ENCODE measurements at regions not wholly inside any gene's neighbourhood (a gene's known extent, or its start where the extent isn't known, plus 50 kb on each side); places are given as distances from the start of the nearest gene placed in this dataset.

GRCh38 chr6:15952231-15953151 lies 176.4 kb upstream of the MYLIP start:
- intact Hi-C loops (cut with micrococcal nuclease; ENCODE audit: unreplicated experiment) (loop anchor here (2.0 to 5.0 kb wide), 3 partner anchors 52 to 180 kb away; no protein-coding TSS in a partner anchor), in situ Hi-C loops (cut with MboI) (no loop called here)
- DNase-seq (ENCODE audit: low read depth, low spot score) = no peak
- no peaks in the 10 kb centered on the region for H3K27me3 ChIP-seq (replicated peaks in 1 of 2; ENCODE audit: control insufficient read depth in 2 of 2, insufficient read depth in 2 of 2, low read length in 1 of 2)
- H3K27ac ChIP-seq (ENCODE audit: control insufficient read depth, insufficient read depth) = no peak overlapping the region
- SMC1A ChIA-PET (ENCODE audit: uncharacterized antibody, unreplicated experiment) = interaction anchor here (0.6 to 8.1 kb wide), 30 partner anchors 8 to 270 kb away, joined by 3 to 88 read pairs (median 5); partner anchors contain the start of gene MYLIP
- FAIRE-seq = no peak
- H3K9me3 ChIP-seq (replicated peaks; ENCODE audit: control insufficient read depth, insufficient read depth, low read length) = no peaks in the 10 kb centered on the region
- no peak overlapping the region for H3K4me3 ChIP-seq
- no TSS peak for BruUV-seq (replicated peaks)
- H3K79me2 ChIP-seq (ENCODE audit: control insufficient read depth, insufficient read depth, low read length) = no peaks in the 10 kb centered on the region
- H3K36me3 ChIP-seq (ENCODE audit: control insufficient read depth in 2 of 2, insufficient read depth in 2 of 2, low read length in 1 of 2) = no peaks in the 10 kb centered on the region
- peak; percentile 72 for ATAC-seq
- POLR2A ChIA-PET = interaction anchor here (0.7 to 2.5 kb wide), 7 partner anchors 9 to 175 kb away, joined by 3 to 13 read pairs (median 4); no protein-coding TSS in a partner anchor
- no peak overlapping the region for H3K9ac ChIP-seq (ENCODE audit: control insufficient read depth, insufficient read depth, low read length)
- H2AFZ ChIP-seq (ENCODE audit: control insufficient read depth, low read depth, low read length) = no peak overlapping the region
- RAD21 ChIA-PET (ENCODE audit: unreplicated experiment) = interaction anchor here (0.7 to 9.8 kb wide), 15 partner anchors 9 to 253 kb away, joined by 3 to 60 read pairs (median 5); no protein-coding TSS in a partner anchor
- CTCF ChIA-PET = interaction anchor here (0.8 to 2.4 kb wide), 12 partner anchors 18 to 270 kb away, joined by 3 to 10 read pairs (median 4); partner anchors contain the start of gene MYLIP
- no peaks in the 10 kb centered on the region for H4K20me1 ChIP-seq (ENCODE audit: control insufficient read depth, insufficient read depth)
- 72% methylated on average over 8 of the region's 8 CpGs for WGBS (ENCODE audit: insufficient coverage, insufficient replicate concordance, low lambda C conversion rate, missing lambda C conversion rate)
- no peak overlapping the region for H3K4me2 ChIP-seq (ENCODE audit: control insufficient read depth, insufficient read depth)
- peaks cover 23% of the 10 kb centered on the region for H3K4me1 ChIP-seq (ENCODE audit: control insufficient read depth, insufficient read depth, low read length)
- no peak for TF ChIP-seq HCFC1 (IDR thresholded peaks at IDR 0.05; ENCODE audit: low read length)
- TF ChIP-seq ATF7 (IDR thresholded peaks at IDR 0.05; ENCODE audit: low read depth) = peak; percentile 52; the same call in 1 of the 2 replicates
- no peak for TF ChIP-seq ETV6 (conservative IDR thresholded peaks at IDR 0.05 in 1 of 2, IDR thresholded peaks at IDR 0.05 in 1 of 2; ENCODE audit: borderline replicate concordance in 1 of 2, low read depth in 1 of 2)
- peak; percentile 93 for TF ChIP-seq GATAD2B (conservative IDR thresholded peaks at IDR 0.05; ENCODE audit: low read depth)
- peak; percentile 46; the same call in 1 of the 2 replicates for TF ChIP-seq MXI1 (IDR thresholded peaks at IDR 0.05; ENCODE audit: low read depth, low read length)
- peak; percentile 56; the same call in 1 of the 3 replicates for TF ChIP-seq POU2F2 (IDR thresholded peaks at IDR 0.05; ENCODE audit: borderline replicate concordance, low read depth, low read length)
- TF ChIP-seq, protein P1, sequence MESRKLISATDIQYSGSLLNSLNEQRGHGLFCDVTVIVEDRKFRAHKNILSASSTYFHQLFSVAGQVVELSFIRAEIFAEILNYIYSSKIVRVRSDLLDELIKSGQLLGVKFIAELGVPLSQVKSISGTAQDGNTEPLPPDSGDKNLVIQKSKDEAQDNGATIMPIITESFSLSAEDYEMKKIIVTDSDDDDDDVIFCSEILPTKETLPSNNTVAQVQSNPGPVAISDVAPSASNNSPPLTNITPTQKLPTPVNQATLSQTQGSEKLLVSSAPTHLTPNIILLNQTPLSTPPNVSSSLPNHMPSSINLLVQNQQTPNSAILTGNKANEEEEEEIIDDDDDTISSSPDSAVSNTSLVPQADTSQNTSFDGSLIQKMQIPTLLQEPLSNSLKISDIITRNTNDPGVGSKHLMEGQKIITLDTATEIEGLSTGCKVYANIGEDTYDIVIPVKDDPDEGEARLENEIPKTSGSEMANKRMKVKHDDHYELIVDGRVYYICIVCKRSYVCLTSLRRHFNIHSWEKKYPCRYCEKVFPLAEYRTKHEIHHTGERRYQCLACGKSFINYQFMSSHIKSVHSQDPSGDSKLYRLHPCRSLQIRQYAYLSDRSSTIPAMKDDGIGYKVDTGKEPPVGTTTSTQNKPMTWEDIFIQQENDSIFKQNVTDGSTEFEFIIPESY (IDR thresholded peaks at IDR 0.05) = no peak
- TF ChIP-seq PAX5 (IDR thresholded peaks at IDR 0.05; ENCODE audit: borderline replicate concordance, low read depth, low read length) = 0 out of 2 replicates have a peak, but pooled peaks have one; percentile 11
- TF ChIP-seq TARDBP (IDR thresholded peaks at IDR 0.05; ENCODE audit: borderline replicate concordance) = no peak
- TF ChIP-seq YBX1 (IDR thresholded peaks at IDR 0.05) = peak; percentile 89
- peak; percentile 89 for TF ChIP-seq MTA2 (IDR thresholded peaks at IDR 0.05; ENCODE audit: low read depth)
- TF ChIP-seq, protein P2, sequence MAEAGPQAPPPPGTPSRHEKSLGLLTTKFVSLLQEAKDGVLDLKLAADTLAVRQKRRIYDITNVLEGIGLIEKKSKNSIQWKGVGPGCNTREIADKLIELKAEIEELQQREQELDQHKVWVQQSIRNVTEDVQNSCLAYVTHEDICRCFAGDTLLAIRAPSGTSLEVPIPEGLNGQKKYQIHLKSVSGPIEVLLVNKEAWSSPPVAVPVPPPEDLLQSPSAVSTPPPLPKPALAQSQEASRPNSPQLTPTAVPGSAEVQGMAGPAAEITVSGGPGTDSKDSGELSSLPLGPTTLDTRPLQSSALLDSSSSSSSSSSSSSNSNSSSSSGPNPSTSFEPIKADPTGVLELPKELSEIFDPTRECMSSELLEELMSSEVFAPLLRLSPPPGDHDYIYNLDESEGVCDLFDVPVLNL (IDR thresholded peaks at IDR 0.05; ENCODE audit: low read depth, low read length) = no peak
- TF ChIP-seq BCL11A (IDR thresholded peaks at IDR 0.05; ENCODE audit: low read depth, low read length) = peak; percentile 52; the same call in 1 of the 2 replicates
- TF ChIP-seq NR2F1 (conservative IDR thresholded peaks at IDR 0.05) = peak; percentile 85
- TF ChIP-seq, protein P3, sequence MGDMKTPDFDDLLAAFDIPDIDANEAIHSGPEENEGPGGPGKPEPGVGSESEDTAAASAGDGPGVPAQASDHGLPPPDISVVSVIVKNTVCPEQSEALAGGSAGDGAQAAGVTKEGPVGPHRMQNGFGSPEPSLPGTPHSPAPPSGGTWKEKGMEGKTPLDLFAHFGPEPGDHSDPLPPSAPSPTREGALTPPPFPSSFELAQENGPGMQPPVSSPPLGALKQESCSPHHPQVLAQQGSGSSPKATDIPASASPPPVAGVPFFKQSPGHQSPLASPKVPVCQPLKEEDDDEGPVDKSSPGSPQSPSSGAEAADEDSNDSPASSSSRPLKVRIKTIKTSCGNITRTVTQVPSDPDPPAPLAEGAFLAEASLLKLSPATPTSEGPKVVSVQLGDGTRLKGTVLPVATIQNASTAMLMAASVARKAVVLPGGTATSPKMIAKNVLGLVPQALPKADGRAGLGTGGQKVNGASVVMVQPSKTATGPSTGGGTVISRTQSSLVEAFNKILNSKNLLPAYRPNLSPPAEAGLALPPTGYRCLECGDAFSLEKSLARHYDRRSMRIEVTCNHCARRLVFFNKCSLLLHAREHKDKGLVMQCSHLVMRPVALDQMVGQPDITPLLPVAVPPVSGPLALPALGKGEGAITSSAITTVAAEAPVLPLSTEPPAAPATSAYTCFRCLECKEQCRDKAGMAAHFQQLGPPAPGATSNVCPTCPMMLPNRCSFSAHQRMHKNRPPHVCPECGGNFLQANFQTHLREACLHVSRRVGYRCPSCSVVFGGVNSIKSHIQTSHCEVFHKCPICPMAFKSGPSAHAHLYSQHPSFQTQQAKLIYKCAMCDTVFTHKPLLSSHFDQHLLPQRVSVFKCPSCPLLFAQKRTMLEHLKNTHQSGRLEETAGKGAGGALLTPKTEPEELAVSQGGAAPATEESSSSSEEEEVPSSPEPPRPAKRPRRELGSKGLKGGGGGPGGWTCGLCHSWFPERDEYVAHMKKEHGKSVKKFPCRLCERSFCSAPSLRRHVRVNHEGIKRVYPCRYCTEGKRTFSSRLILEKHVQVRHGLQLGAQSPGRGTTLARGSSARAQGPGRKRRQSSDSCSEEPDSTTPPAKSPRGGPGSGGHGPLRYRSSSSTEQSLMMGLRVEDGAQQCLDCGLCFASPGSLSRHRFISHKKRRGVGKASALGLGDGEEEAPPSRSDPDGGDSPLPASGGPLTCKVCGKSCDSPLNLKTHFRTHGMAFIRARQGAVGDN (IDR thresholded peaks at IDR 0.05) = peak; percentile 73; the same call in 1 of the 2 replicates

All from GM12878 (cell line).